Liver (tissue), 8 donors: ENCODE measurements at regions not wholly inside any gene's neighbourhood (a gene's known extent, or its start where the extent isn't known, plus 50 kb on each side); places are given as distances from the start of the nearest gene placed in this dataset.

ENCODE experiments used
- DNase-seq: peaks from one replicate; pipeline ENCODE4 v3.0.0-alpha.2; 2017; ENCODE audit warnings: low spot score
- H3K27ac ChIP-seq, 2 donors: one replicate each; pipeline ENCODE4 v1.7.0; 2013; ENCODE audit warnings: inconsistent platforms in 2 of 2, low read length in 2 of 2, control low read depth in 1 of 2, low read depth in 1 of 2, mild to moderate bottlenecking in 1 of 2
- H3K27me3 ChIP-seq, 4 donors: one replicate each; pipeline versions ENCODE4 v1.6.1 to v1.7.0; 2013; ENCODE audit warnings: low read length in 3 of 4, inconsistent platforms in 1 of 4, mild to moderate bottlenecking in 1 of 4, moderate library complexity in 1 of 4; ENCODE audit not compliant: control insufficient read depth in 4 of 4, insufficient read depth in 4 of 4
- H3K36me3 ChIP-seq, 4 donors: one replicate each; pipeline versions ENCODE4 v1.6.1 to v1.7.0; 2013; ENCODE audit warnings: low read length in 3 of 4, mild to moderate bottlenecking in 3 of 4, low read depth in 1 of 4, moderate library complexity in 1 of 4; ENCODE audit not compliant: control insufficient read depth in 4 of 4, insufficient read depth in 3 of 4
- H3K4me1 ChIP-seq, 4 donors: one replicate each; pipeline versions ENCODE4 v1.6.1 to v1.7.0; 2013; ENCODE audit warnings: low read length in 3 of 4, mild to moderate bottlenecking in 3 of 4, moderate library complexity in 1 of 4; ENCODE audit not compliant: control insufficient read depth in 4 of 4, insufficient read depth in 4 of 4
- H3K4me3 ChIP-seq, 3 donors: one replicate each; pipeline versions ENCODE4 v1.6.1 to v1.7.0; 2013; ENCODE audit warnings: low read length in 3 of 3, control low read depth in 1 of 3, low read depth in 1 of 3, mild to moderate bottlenecking in 1 of 3
- H3K9ac ChIP-seq, 2 donors: one replicate each; pipeline ENCODE4 v1.7.0; 2013; ENCODE audit warnings: low read length in 2 of 2, mild to moderate bottlenecking in 2 of 2, moderate library complexity in 2 of 2, control low read depth in 1 of 2, low read depth in 1 of 2
- H3K9me3 ChIP-seq, 4 donors: one replicate each; pipeline versions ENCODE4 v1.6.1 to v1.7.0; 2013; ENCODE audit warnings: low read length in 3 of 4; ENCODE audit not compliant: control insufficient read depth in 4 of 4
- EGR1 ChIP-seq, 2 donors: IDR thresholded peaks; 2 replicates each; pipeline ENCODE4 v1.6.1; 2016 to 2018; ENCODE audit warnings: antibody characterized with exemption in 2 of 2, low read depth in 2 of 2
- FOXA1 ChIP-seq: IDR thresholded peaks from 2 replicates; pipeline ENCODE4 v1.6.1; 2016; ENCODE audit warnings: antibody characterized with exemption
- FOXA2 ChIP-seq: IDR thresholded peaks from 2 replicates; pipeline ENCODE4 v1.6.1; 2016; ENCODE audit warnings: antibody characterized with exemption
- GABPA ChIP-seq, 2 donors: IDR thresholded peaks in 1 of 2; conservative IDR thresholded peaks in 1 of 2; 2 replicates each; pipeline ENCODE4 v1.6.1; 2016; ENCODE audit warnings: antibody characterized with exemption in 2 of 2, mild to moderate bottlenecking in 1 of 2, moderate library complexity in 1 of 2
- HNF4A ChIP-seq, 2 donors: conservative IDR thresholded peaks; 2 replicates each; pipeline ENCODE4 v1.6.1; 2016; ENCODE audit warnings: antibody characterized with exemption in 2 of 2, mild to moderate bottlenecking in 2 of 2
- HNF4G ChIP-seq: IDR thresholded peaks from 2 replicates; pipeline ENCODE4 v1.6.1; 2016; ENCODE audit warnings: antibody characterized with exemption
- MAX ChIP-seq: IDR thresholded peaks from 2 replicates; pipeline ENCODE4 v1.6.1; 2016; ENCODE audit warnings: antibody characterized with exemption
- NR2F2 ChIP-seq: IDR thresholded peaks from 2 replicates; pipeline ENCODE4 v1.6.1; 2016; ENCODE audit warnings: antibody characterized with exemption
- RAD21 ChIP-seq, 2 donors: IDR thresholded peaks; 2 replicates each; pipeline ENCODE4 v1.6.1; 2016; ENCODE audit warnings: antibody characterized with exemption in 2 of 2, mild to moderate bottlenecking in 2 of 2
- SP1 ChIP-seq: IDR thresholded peaks from 2 replicates; pipeline ENCODE4 v1.6.1; 2018; ENCODE audit warnings: antibody characterized with exemption, mild to moderate bottlenecking
- TAF1 ChIP-seq: conservative IDR thresholded peaks from 2 replicates; pipeline ENCODE4 v1.6.1; 2016; ENCODE audit warnings: antibody characterized with exemption, mild to moderate bottlenecking
- YY1 ChIP-seq: IDR thresholded peaks from 2 replicates; pipeline ENCODE4 v1.6.1; 2016; ENCODE audit warnings: antibody characterized with exemption, mild to moderate bottlenecking
- WGBS: extraction: QIAGEN DNeasy Blood & Tissue Kit; methylation state at CpG from one replicate; pipeline ENCODE4 v1.1.7; 2013; 5-methylcytosine and 5-hydroxymethylcytosine counted together
- TF ChIP-seq, protein P1 (sequence below): IDR thresholded peaks from 2 replicates; pipeline ENCODE4 v1.6.1; 2016; ENCODE audit warnings: antibody characterized with exemption, mild to moderate bottlenecking
- TF ChIP-seq, protein P2 (sequence below): IDR thresholded peaks from 2 replicates; pipeline ENCODE4 v1.6.1; 2016; ENCODE audit warnings: antibody characterized with exemption
- TF ChIP-seq, protein P3 (sequence below): IDR thresholded peaks from 2 replicates; pipeline ENCODE4 v1.6.1; 2016; ENCODE audit warnings: antibody characterized with exemption
- TF ChIP-seq, protein P4 (sequence below): fragments of 150-350 bp; IDR thresholded peaks from 2 replicates; pipeline ENCODE4 v1.5.1; 2017; ENCODE audit warnings: improper control_type of control experiment, low read depth, low read length; ENCODE audit not compliant: missing input control
- donor health status: healthy.
- donor health status: healthy.
- donor health status: healthy.
- donor health status: healthy.
- donor health status: healthy.

GRCh38 chr3:165523801-165524200 lies 313.4 kb downstream of the BCHE start:
- H3K27ac ChIP-seq, result no peak overlapping the region
- no peaks in the 10 kb centered on the region for H3K36me3 ChIP-seq
- no peaks in the 10 kb centered on the region for H3K27me3 ChIP-seq
- TF ChIP-seq FOXA1 (no peak), HNF4G (no peak), YY1 (no peak), HNF4A (conservative IDR thresholded peaks at IDR 0.05) (no peak), TAF1 (no peak), EGR1 (IDR thresholded peaks at IDR 0.05; ENCODE audit: low read depth in 2 of 2) (no peak)
- TF ChIP-seq, protein P1, sequence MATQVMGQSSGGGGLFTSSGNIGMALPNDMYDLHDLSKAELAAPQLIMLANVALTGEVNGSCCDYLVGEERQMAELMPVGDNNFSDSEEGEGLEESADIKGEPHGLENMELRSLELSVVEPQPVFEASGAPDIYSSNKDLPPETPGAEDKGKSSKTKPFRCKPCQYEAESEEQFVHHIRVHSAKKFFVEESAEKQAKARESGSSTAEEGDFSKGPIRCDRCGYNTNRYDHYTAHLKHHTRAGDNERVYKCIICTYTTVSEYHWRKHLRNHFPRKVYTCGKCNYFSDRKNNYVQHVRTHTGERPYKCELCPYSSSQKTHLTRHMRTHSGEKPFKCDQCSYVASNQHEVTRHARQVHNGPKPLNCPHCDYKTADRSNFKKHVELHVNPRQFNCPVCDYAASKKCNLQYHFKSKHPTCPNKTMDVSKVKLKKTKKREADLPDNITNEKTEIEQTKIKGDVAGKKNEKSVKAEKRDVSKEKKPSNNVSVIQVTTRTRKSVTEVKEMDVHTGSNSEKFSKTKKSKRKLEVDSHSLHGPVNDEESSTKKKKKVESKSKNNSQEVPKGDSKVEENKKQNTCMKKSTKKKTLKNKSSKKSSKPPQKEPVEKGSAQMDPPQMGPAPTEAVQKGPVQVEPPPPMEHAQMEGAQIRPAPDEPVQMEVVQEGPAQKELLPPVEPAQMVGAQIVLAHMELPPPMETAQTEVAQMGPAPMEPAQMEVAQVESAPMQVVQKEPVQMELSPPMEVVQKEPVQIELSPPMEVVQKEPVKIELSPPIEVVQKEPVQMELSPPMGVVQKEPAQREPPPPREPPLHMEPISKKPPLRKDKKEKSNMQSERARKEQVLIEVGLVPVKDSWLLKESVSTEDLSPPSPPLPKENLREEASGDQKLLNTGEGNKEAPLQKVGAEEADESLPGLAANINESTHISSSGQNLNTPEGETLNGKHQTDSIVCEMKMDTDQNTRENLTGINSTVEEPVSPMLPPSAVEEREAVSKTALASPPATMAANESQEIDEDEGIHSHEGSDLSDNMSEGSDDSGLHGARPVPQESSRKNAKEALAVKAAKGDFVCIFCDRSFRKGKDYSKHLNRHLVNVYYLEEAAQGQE, result no peak
- H3K4me3 ChIP-seq, result no peak overlapping the region
- no peaks in the 10 kb centered on the region for H3K4me1 ChIP-seq
- DNase-seq, result no peak
- no peak overlapping the region for H3K9ac ChIP-seq
- H3K9me3 ChIP-seq, result no peaks in the 10 kb centered on the region

- no peaks in the 10 kb centered on the region for H3K27me3 ChIP-seq
- no peak overlapping the region for H3K4me3 ChIP-seq
- no peaks in the 10 kb centered on the region for H3K36me3 ChIP-seq
- no peak overlapping the region for H3K9ac ChIP-seq
- DNase-seq, result no peak
- H3K27ac ChIP-seq, result no peak overlapping the region
- no peaks in the 10 kb centered on the region for H3K4me1 ChIP-seq
- no peaks in the 10 kb centered on the region for H3K9me3 ChIP-seq
- TF ChIP-seq, protein P2, sequence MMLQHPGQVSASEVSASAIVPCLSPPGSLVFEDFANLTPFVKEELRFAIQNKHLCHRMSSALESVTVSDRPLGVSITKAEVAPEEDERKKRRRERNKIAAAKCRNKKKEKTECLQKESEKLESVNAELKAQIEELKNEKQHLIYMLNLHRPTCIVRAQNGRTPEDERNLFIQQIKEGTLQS, result no peak
- TF ChIP-seq GABPA (IDR thresholded peaks at IDR 0.05 in 1 of 2, conservative IDR thresholded peaks at IDR 0.05 in 1 of 2), result no peak
- no peak for TF ChIP-seq MAX
- WGBS, result 92% methylated on average over 1 of the region's 1 CpG
Observed at GRCh38 chr3:165522386-165522785, 314.8 kb downstream of the BCHE start.

DNA sequence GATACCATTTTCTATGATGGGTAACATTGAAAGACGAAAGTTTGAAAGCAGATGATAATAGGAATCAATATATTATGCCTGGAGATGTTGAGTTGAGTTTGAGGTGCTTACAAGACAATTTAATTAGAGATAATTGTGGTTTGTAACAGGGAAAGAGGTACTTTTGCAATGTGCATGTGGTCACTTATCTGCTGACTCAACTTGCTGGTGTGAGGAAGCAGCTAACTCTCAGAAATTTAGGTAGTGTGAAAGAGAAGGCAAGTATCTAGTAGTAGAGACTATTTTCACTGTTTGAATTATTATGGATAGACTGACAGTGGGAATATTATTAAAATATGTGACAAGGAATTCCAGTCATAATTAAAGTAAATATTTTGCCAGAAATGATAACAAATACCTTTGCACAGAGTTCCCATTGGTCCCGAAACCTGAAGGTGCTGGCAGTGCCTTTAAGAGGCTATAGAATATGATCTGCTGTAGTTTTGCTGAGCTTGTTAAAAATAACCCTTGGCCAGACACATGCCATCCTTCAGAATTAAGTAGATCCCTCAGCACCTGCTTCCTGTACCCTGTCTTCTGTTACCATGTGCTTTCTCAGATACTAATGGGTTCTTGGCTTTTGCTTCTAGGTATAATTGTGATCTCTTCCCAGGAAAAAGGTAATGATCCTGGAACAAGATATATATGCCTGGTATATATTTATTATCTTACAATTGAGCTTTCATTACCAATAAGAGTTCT lies 315.9 kb downstream of the BCHE start:
- Histone ChIP-seq H3K4me3 (no peak overlapping the region), H3K36me3 (no peaks in the 10 kb centered on the region), H3K9ac (no peak overlapping the region), H3K27ac (no peak overlapping the region), H3K9me3 (no peaks in the 10 kb centered on the region), H3K27me3 (no peaks in the 10 kb centered on the region), H3K4me1 (no peaks in the 10 kb centered on the region)
- no peak for DNase-seq
- WGBS, result 88% methylated on average over 2 of the region's 2 CpGs
- TF ChIP-seq NR2F2, result no peak
- TF ChIP-seq, protein P1, result no peak
- TF ChIP-seq, protein P3, sequence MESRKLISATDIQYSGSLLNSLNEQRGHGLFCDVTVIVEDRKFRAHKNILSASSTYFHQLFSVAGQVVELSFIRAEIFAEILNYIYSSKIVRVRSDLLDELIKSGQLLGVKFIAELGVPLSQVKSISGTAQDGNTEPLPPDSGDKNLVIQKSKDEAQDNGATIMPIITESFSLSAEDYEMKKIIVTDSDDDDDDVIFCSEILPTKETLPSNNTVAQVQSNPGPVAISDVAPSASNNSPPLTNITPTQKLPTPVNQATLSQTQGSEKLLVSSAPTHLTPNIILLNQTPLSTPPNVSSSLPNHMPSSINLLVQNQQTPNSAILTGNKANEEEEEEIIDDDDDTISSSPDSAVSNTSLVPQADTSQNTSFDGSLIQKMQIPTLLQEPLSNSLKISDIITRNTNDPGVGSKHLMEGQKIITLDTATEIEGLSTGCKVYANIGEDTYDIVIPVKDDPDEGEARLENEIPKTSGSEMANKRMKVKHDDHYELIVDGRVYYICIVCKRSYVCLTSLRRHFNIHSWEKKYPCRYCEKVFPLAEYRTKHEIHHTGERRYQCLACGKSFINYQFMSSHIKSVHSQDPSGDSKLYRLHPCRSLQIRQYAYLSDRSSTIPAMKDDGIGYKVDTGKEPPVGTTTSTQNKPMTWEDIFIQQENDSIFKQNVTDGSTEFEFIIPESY, result no peak
- TF ChIP-seq RAD21 (IDR thresholded peaks at IDR 0.05), result no peak
- TF ChIP-seq, protein P4, sequence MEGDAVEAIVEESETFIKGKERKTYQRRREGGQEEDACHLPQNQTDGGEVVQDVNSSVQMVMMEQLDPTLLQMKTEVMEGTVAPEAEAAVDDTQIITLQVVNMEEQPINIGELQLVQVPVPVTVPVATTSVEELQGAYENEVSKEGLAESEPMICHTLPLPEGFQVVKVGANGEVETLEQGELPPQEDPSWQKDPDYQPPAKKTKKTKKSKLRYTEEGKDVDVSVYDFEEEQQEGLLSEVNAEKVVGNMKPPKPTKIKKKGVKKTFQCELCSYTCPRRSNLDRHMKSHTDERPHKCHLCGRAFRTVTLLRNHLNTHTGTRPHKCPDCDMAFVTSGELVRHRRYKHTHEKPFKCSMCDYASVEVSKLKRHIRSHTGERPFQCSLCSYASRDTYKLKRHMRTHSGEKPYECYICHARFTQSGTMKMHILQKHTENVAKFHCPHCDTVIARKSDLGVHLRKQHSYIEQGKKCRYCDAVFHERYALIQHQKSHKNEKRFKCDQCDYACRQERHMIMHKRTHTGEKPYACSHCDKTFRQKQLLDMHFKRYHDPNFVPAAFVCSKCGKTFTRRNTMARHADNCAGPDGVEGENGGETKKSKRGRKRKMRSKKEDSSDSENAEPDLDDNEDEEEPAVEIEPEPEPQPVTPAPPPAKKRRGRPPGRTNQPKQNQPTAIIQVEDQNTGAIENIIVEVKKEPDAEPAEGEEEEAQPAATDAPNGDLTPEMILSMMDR, result no peak
- TF ChIP-seq YY1, result no peak
- no peak for TF ChIP-seq SP1
- TF ChIP-seq HNF4A (conservative IDR thresholded peaks at IDR 0.05), result no peak
- no peak for TF ChIP-seq FOXA2
- TF ChIP-seq GABPA (IDR thresholded peaks at IDR 0.05 in 1 of 2, conservative IDR thresholded peaks at IDR 0.05 in 1 of 2), result no peak
